ENCODE measurements at regions not wholly inside any gene's neighbourhood (a gene's known extent, or its start where the extent isn't known, plus 50 kb on each side); places are given as distances from the start of the nearest gene placed in this dataset.
"Not testable (repeated sequence)": the region's sequence is repeated elsewhere in the genome, so short reads cannot be mapped to it uniquely, and the experiment has no call there.

- no peak overlapping the region for H3K4me3 ChIP-seq (ENCODE audit: low read length)
- H3K9me3 ChIP-seq (ENCODE audit: insufficient read depth, low read depth, low read length): no peaks in the 10 kb centered on the region
- H3K27ac ChIP-seq (ENCODE audit: low read length): no peak overlapping the region
- H3K36me3 ChIP-seq (ENCODE audit: insufficient read depth, low read depth, low read length): no peaks in the 10 kb centered on the region
- no peaks in the 10 kb centered on the region for H3K4me1 ChIP-seq (ENCODE audit: insufficient read depth, low read length)
- H3K27me3 ChIP-seq (ENCODE audit: insufficient read depth, low read length): no peaks in the 10 kb centered on the region
- no peak overlapping the region for H3K9ac ChIP-seq (ENCODE audit: low read depth, low read length)
Observed at GRCh38 chr3:39605837-39606236, 138.4 kb downstream of the MOBP start.

- Histone ChIP-seq H3K27me3 (ENCODE audit: insufficient read depth, low read length) (no peaks in the 10 kb centered on the region), H3K4me3 (ENCODE audit: low read length) (no peak overlapping the region), H3K4me1 (ENCODE audit: insufficient read depth, low read length) (no peaks in the 10 kb centered on the region), H3K9me3 (ENCODE audit: insufficient read depth, low read depth, low read length) (no peaks in the 10 kb centered on the region), H3K9ac (ENCODE audit: low read depth, low read length) (no peak overlapping the region), H3K36me3 (ENCODE audit: insufficient read depth, low read depth, low read length) (no peaks in the 10 kb centered on the region), H3K27ac (ENCODE audit: low read length) (no peak overlapping the region)
Observed at GRCh38 chr3:39626198-39626597, 158.7 kb downstream of the MOBP start.

- Histone ChIP-seq H3K4me3 (ENCODE audit: low read length) (no peak overlapping the region), H3K36me3 (ENCODE audit: insufficient read depth, low read depth, low read length) (no peaks in the 10 kb centered on the region), H3K4me1 (ENCODE audit: insufficient read depth, low read length) (no peaks in the 10 kb centered on the region), H3K27ac (ENCODE audit: low read length) (no peak overlapping the region), H3K9ac (ENCODE audit: low read depth, low read length) (no peak overlapping the region), H3K27me3 (ENCODE audit: insufficient read depth, low read length) (no peaks in the 10 kb centered on the region), H3K9me3 (ENCODE audit: insufficient read depth, low read depth, low read length) (no peaks in the 10 kb centered on the region)
Observed at GRCh38 chr3:39631136-39631535, 163.7 kb downstream of the MOBP start.

GRCh38 chr3:39637807-39638206 lies 170.3 kb downstream of the MOBP start:
- H3K36me3 ChIP-seq (ENCODE audit: insufficient read depth, low read depth, low read length): no peaks in the 10 kb centered on the region
- no peaks in the 10 kb centered on the region for H3K27me3 ChIP-seq (ENCODE audit: insufficient read depth, low read length)
- no peaks in the 10 kb centered on the region for H3K9me3 ChIP-seq (ENCODE audit: insufficient read depth, low read depth, low read length)
- H3K4me3 ChIP-seq (ENCODE audit: low read length): no peak overlapping the region
- no peak overlapping the region for H3K9ac ChIP-seq (ENCODE audit: low read depth, low read length)
- peaks cover 7% of the 10 kb centered on the region for H3K4me1 ChIP-seq (ENCODE audit: insufficient read depth, low read length)
- H3K27ac ChIP-seq (ENCODE audit: low read length): no peak overlapping the region

GRCh38 chr3:39638301-39638700 lies 170.8 kb downstream of the MOBP start:
- Histone ChIP-seq H3K36me3 (ENCODE audit: insufficient read depth, low read depth, low read length) (no peaks in the 10 kb centered on the region), H3K4me1 (ENCODE audit: insufficient read depth, low read length) (peaks cover 7% of the 10 kb centered on the region), H3K27me3 (ENCODE audit: insufficient read depth, low read length) (no peaks in the 10 kb centered on the region), H3K9me3 (ENCODE audit: insufficient read depth, low read depth, low read length) (no peaks in the 10 kb centered on the region), H3K4me3 (ENCODE audit: low read length) (no peak overlapping the region), H3K9ac (ENCODE audit: low read depth, low read length) (no peak overlapping the region), H3K27ac (ENCODE audit: low read length) (no peak overlapping the region)

GRCh38 chr3:39639344-39640236 lies 169.8 kb upstream of the MYRIP start:
- Histone ChIP-seq H3K4me1 (ENCODE audit: insufficient read depth, low read length) (peaks cover 7% of the 10 kb centered on the region), H3K36me3 (ENCODE audit: insufficient read depth, low read depth, low read length) (no peaks in the 10 kb centered on the region), H3K27ac (ENCODE audit: low read length) (no peak overlapping the region), H3K4me3 (ENCODE audit: low read length) (no peak overlapping the region), H3K27me3 (ENCODE audit: insufficient read depth, low read length) (no peaks in the 10 kb centered on the region), H3K9me3 (ENCODE audit: insufficient read depth, low read depth, low read length) (no peaks in the 10 kb centered on the region), H3K9ac (ENCODE audit: low read depth, low read length) (no peak overlapping the region)

- Histone ChIP-seq H3K9ac (ENCODE audit: low read depth, low read length) (no peak overlapping the region), H3K4me1 (ENCODE audit: insufficient read depth, low read length) (peaks cover 7% of the 10 kb centered on the region), H3K36me3 (ENCODE audit: insufficient read depth, low read depth, low read length) (no peaks in the 10 kb centered on the region), H3K27me3 (ENCODE audit: insufficient read depth, low read length) (no peaks in the 10 kb centered on the region), H3K27ac (ENCODE audit: low read length) (no peak overlapping the region), H3K4me3 (ENCODE audit: low read length) (no peak overlapping the region), H3K9me3 (ENCODE audit: insufficient read depth, low read depth, low read length) (peaks cover 3% of the 10 kb centered on the region; the same call in 1 of the 2 replicates)
Observed at GRCh38 chr3:39641274-39641673, 168.1 kb upstream of the MYRIP start.

- Histone ChIP-seq H3K9ac (ENCODE audit: low read depth, low read length) (no peak overlapping the region), H3K4me1 (ENCODE audit: insufficient read depth, low read length) (peaks cover 7% of the 10 kb centered on the region), H3K4me3 (ENCODE audit: low read length) (no peak overlapping the region), H3K27me3 (ENCODE audit: insufficient read depth, low read length) (no peaks in the 10 kb centered on the region), H3K27ac (ENCODE audit: low read length) (no peak overlapping the region), H3K36me3 (ENCODE audit: insufficient read depth, low read depth, low read length) (no peaks in the 10 kb centered on the region), H3K9me3 (ENCODE audit: insufficient read depth, low read depth, low read length) (peaks cover 5% of the 10 kb centered on the region; the same call in 1 of the 2 replicates)
Observed at GRCh38 chr3:39644176-39644575, 165.2 kb upstream of the MYRIP start.

- H3K27me3 ChIP-seq (ENCODE audit: insufficient read depth, low read length): not testable (repeated sequence)
Observed at GRCh38 chr3:39651256-39651655, 158.2 kb upstream of the MYRIP start.

GRCh38 chr3:39651993-39652739 lies 157.2 kb upstream of the MYRIP start:
- Histone ChIP-seq H3K27ac (ENCODE audit: low read length) (no peak overlapping the region), H3K4me1 (ENCODE audit: insufficient read depth, low read length) (no peaks in the 10 kb centered on the region), H3K9me3 (ENCODE audit: insufficient read depth, low read depth, low read length) (no peaks in the 10 kb centered on the region), H3K27me3 (ENCODE audit: insufficient read depth, low read length) (no peaks in the 10 kb centered on the region), H3K4me3 (ENCODE audit: low read length) (no peak overlapping the region), H3K36me3 (ENCODE audit: insufficient read depth, low read depth, low read length) (no peaks in the 10 kb centered on the region), H3K9ac (ENCODE audit: low read depth, low read length) (no peak overlapping the region)

More at GRCh38 chr3:39651256-39651655, 158.2 kb upstream of the MYRIP start:
- not testable (repeated sequence) for H3K4me3 ChIP-seq (ENCODE audit: low read length); H3K4me1 ChIP-seq (ENCODE audit: insufficient read depth, low read length); H3K9ac ChIP-seq (ENCODE audit: low read depth, low read length); H3K9me3 ChIP-seq (ENCODE audit: insufficient read depth, low read depth, low read length); H3K27ac ChIP-seq (ENCODE audit: low read length); H3K36me3 ChIP-seq (ENCODE audit: insufficient read depth, low read depth, low read length)

GRCh38 chr3:39655718-39656117 lies 153.7 kb upstream of the MYRIP start:
- not testable (repeated sequence) for H3K9me3 ChIP-seq (ENCODE audit: insufficient read depth, low read depth, low read length); H3K4me3 ChIP-seq (ENCODE audit: low read length); H3K4me1 ChIP-seq (ENCODE audit: insufficient read depth, low read length); H3K9ac ChIP-seq (ENCODE audit: low read depth, low read length); H3K27ac ChIP-seq (ENCODE audit: low read length); H3K36me3 ChIP-seq (ENCODE audit: insufficient read depth, low read depth, low read length); H3K27me3 ChIP-seq (ENCODE audit: insufficient read depth, low read length)

GRCh38 chr3:39657075-39657474 lies 152.3 kb upstream of the MYRIP start:
- no peaks in the 10 kb centered on the region for H3K27me3 ChIP-seq (ENCODE audit: insufficient read depth, low read length)
- no peaks in the 10 kb centered on the region for H3K36me3 ChIP-seq (ENCODE audit: insufficient read depth, low read depth, low read length)
- no peak overlapping the region for H3K27ac ChIP-seq (ENCODE audit: low read length)
- no peak overlapping the region for H3K4me3 ChIP-seq (ENCODE audit: low read length)
- H3K9me3 ChIP-seq (ENCODE audit: insufficient read depth, low read depth, low read length): no peaks in the 10 kb centered on the region
- no peak overlapping the region for H3K9ac ChIP-seq (ENCODE audit: low read depth, low read length)
- H3K4me1 ChIP-seq (ENCODE audit: insufficient read depth, low read length): no peaks in the 10 kb centered on the region

All from iPS-20b (cell line).